ENCODE measurements at regions not wholly inside any gene's neighbourhood (a gene's known extent, or its start where the extent isn't known, plus 50 kb on each side); places are given as distances from the start of the nearest gene placed in this dataset.

DNA sequence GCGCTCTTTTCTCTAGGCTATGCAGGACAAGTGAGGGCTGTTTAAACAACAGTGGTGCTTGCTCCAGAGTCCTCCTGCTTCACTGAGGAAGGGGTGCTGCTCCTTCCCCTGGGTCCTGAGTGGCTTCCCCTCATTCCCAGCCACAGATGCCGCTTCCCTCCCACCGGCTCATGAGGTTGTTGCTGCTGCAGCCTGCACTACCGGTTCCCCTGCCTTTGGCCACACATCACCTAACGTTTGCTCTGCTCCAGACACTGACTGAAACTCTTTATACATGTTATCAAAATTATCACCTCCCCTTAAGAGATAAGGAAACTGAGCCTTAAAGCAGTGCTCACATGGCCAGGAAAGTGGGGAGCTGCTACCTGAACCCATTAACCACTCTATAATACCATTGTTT lies 130.8 kb upstream of the LGALSL start:
- Histone ChIP-seq H3K36me3 (ENCODE audit: control insufficient read depth, insufficient read depth, low read length) (no peaks in the 10 kb centered on the region), H3K27me3 (ENCODE audit: control insufficient read depth, insufficient read depth, low read length) (no peaks in the 10 kb centered on the region), H3K79me2 (no peaks in the 10 kb centered on the region), H2AFZ (no peak overlapping the region), H3K9me3 (ENCODE audit: control insufficient read depth, low read length) (no peaks in the 10 kb centered on the region), H3K4me2 (ENCODE audit: low read length) (no peak overlapping the region), H3K4me3 (ENCODE audit: low read depth, low read length) (no peak overlapping the region), H3K9ac (no peak overlapping the region), H3K27ac (no peak overlapping the region), H3K4me1 (no peaks in the 10 kb centered on the region)
- TF ChIP-seq, protein P1, sequence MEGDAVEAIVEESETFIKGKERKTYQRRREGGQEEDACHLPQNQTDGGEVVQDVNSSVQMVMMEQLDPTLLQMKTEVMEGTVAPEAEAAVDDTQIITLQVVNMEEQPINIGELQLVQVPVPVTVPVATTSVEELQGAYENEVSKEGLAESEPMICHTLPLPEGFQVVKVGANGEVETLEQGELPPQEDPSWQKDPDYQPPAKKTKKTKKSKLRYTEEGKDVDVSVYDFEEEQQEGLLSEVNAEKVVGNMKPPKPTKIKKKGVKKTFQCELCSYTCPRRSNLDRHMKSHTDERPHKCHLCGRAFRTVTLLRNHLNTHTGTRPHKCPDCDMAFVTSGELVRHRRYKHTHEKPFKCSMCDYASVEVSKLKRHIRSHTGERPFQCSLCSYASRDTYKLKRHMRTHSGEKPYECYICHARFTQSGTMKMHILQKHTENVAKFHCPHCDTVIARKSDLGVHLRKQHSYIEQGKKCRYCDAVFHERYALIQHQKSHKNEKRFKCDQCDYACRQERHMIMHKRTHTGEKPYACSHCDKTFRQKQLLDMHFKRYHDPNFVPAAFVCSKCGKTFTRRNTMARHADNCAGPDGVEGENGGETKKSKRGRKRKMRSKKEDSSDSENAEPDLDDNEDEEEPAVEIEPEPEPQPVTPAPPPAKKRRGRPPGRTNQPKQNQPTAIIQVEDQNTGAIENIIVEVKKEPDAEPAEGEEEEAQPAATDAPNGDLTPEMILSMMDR (IDR thresholded peaks at IDR 0.05): no peak

DNA sequence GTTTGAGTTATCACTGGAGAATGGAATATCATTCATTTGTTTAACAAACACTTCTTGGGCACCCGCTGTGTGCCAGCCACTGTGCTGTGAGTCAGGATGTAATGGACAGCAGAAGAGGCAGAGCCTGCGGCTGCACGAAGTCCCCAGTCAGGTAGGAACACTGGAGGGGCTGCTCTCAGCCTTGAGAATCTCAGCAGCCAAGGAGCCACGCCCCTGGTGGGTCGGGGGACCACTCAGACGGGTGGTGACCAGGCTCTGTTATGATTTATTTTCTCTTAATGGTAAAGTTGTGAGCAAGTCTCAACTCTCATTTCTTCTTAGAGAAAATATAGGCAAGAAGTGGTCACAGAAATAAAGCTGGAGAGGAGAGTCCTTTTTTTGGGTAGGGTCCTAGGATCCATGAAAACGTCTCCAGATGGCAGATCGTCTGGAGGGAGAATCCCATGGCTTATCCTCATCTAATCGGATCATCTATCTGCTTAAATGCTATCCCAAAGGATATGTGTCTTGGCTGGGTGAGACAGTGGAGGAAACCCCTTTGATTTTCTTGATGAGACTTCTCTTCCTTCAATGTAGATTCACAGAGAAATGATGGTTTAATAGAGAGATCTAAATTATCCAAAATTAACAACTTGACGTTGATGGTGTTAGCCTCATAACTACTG lies 129.1 kb upstream of the LGALSL start:
- H2AFZ ChIP-seq: no peak overlapping the region
- no peaks in the 10 kb centered on the region for H3K27me3 ChIP-seq (ENCODE audit: control insufficient read depth, insufficient read depth, low read length)
- H3K79me2 ChIP-seq: no peaks in the 10 kb centered on the region
- no peak overlapping the region for H3K27ac ChIP-seq
- no peak overlapping the region for H3K4me3 ChIP-seq (ENCODE audit: low read depth, low read length)
- no peaks in the 10 kb centered on the region for H3K9me3 ChIP-seq (ENCODE audit: control insufficient read depth, low read length)
- H3K4me1 ChIP-seq: no peaks in the 10 kb centered on the region
- no peak overlapping the region for H3K4me2 ChIP-seq (ENCODE audit: low read length)
- no peak overlapping the region for H3K9ac ChIP-seq
- no peaks in the 10 kb centered on the region for H3K36me3 ChIP-seq (ENCODE audit: control insufficient read depth, insufficient read depth, low read length)
- TF ChIP-seq, protein P1 (IDR thresholded peaks at IDR 0.05): no peak

DNA sequence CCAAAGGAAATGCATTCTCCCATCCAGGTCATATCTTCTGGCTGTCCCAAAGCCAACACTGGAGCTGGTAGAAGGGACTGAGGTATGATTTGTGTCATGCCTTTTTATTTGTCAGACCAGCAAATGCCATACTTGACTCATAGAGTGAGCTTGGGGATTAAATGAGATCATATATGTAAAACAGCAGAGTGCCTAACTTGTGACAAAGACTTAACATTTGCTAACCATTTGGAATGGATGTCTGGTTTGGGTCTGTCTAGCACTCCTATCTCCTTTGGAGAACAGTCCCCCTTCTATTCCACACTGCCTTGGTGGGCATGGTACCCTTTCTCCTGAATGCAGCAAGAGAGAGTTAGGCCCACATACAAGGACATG lies 128.5 kb upstream of the LGALSL start:
- Histone ChIP-seq H3K4me1 (no peaks in the 10 kb centered on the region), H3K9me3 (ENCODE audit: control insufficient read depth, low read length) (no peaks in the 10 kb centered on the region), H3K27me3 (ENCODE audit: control insufficient read depth, insufficient read depth, low read length) (no peaks in the 10 kb centered on the region), H2AFZ (no peak overlapping the region), H3K9ac (no peak overlapping the region), H3K79me2 (no peaks in the 10 kb centered on the region), H3K4me2 (ENCODE audit: low read length) (no peak overlapping the region), H3K4me3 (ENCODE audit: low read depth, low read length) (no peak overlapping the region), H3K36me3 (ENCODE audit: control insufficient read depth, insufficient read depth, low read length) (no peaks in the 10 kb centered on the region), H3K27ac (no peak overlapping the region)
- TF ChIP-seq, protein P1 (IDR thresholded peaks at IDR 0.05): no peak

DNA sequence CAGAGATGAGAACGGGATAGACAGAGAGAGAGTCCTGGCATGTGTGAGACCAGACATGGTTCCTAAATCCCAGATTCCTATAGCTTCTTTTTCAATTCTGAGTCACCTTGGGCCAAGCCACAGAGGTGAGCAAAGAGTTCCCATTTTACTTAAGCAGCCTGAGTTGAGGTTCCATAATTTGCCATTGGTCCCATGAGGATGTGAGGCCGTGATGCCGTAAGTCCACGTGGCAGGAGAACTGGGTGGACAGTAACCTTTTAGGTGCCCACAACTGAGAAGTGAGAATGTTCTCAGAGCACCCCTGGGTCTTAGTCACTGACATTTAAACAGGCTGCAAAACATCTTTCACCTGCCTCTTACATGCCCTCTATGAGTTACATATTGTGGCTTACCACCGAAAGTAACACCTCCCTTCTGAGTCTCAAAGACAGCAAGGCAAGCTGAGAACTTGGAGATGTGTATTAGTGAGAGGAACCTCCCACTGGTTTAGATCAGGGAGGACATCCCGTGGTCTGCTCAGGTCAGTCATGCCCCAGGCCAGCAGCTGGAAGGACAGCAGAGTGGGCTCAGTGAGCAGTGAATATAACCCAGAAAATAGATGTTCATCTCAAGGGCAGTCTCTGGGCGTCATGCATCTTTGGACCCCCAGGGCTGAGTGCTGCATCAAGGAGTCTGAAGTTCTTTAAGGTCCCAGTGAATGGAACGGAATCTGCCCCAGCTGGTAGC lies 127.9 kb upstream of the LGALSL start:
- H2AFZ ChIP-seq: no peak overlapping the region
- H3K4me3 ChIP-seq (ENCODE audit: low read depth, low read length): no peak overlapping the region
- peaks cover under 1% of the 10 kb centered on the region for H3K4me1 ChIP-seq
- no peak overlapping the region for H3K9ac ChIP-seq
- H3K4me2 ChIP-seq (ENCODE audit: low read length): no peak overlapping the region
- no peaks in the 10 kb centered on the region for H3K79me2 ChIP-seq
- H3K27me3 ChIP-seq (ENCODE audit: control insufficient read depth, insufficient read depth, low read length): no peaks in the 10 kb centered on the region
- TF ChIP-seq, protein P1 (IDR thresholded peaks at IDR 0.05): no peak
- no peaks in the 10 kb centered on the region for H3K36me3 ChIP-seq (ENCODE audit: control insufficient read depth, insufficient read depth, low read length)
- H3K27ac ChIP-seq: no peak overlapping the region
- H3K9me3 ChIP-seq (ENCODE audit: control insufficient read depth, low read length): no peaks in the 10 kb centered on the region
